GM12878 (cell line): ENCODE measurements at regions not wholly inside any gene's neighbourhood (a gene's known extent, or its start where the extent isn't known, plus 50 kb on each side); places are given as distances from the start of the nearest gene placed in this dataset.

ENCODE experiments used
- ATAC-seq: fragments of 200-7000 bp; cut with Tn5 transposase; 3 replicates; pipeline ENCODE4 v1.9.1; 2020; ENCODE audit warnings: mild to moderate bottlenecking, moderate library complexity
- BruUV-seq: library from RNA; stranded (reverse); fragments of 400-500 nt; replicated peaks from 2 replicates; lab custom pipeline; 2021; lab: Mats Ljungman, UMichigan
- CTCF ChIA-PET: fragments of 300-600 bp; sonication (Branson Sonifier 250); formaldehyde crosslinking; extraction: SDS; loops from one replicate; lab custom pipeline; 2021; ENCODE audit warnings: inconsistent platforms; lab: Yijun Ruan, JAX
- POLR2A ChIA-PET: fragments of 350-600 bp; formaldehyde crosslinking; extraction: SDS; loops from one replicate; lab custom pipeline; 2021; ENCODE audit warnings: inconsistent platforms; lab: Charles Lee
- RAD21 ChIA-PET: fragments of 300-600 bp; sonication (Branson Sonifier 250); formaldehyde crosslinking; loops from one replicate; lab custom pipeline; 2023; ENCODE audit warnings: antibody characterized with exemption; ENCODE audit not compliant: unreplicated experiment; lab: Charles Lee
- SMC1A ChIA-PET: fragments of 300-600 bp; sonication (Branson Sonifier 250); formaldehyde crosslinking; loops from one replicate; lab custom pipeline; 2023; ENCODE audit not compliant: unreplicated experiment, uncharacterized antibody; lab: Charles Lee
- DNase-seq: peaks from one replicate; pipeline ENCODE4 v3.0.0-alpha.2; 2011; ENCODE audit warnings: low read depth, low spot score
- FAIRE-seq: peaks from 3 replicates; lab custom pipeline; 2011; peaks lifted over from hg19 to GRCh38; lab: Jason Lieb, UNC
- H2AFZ ChIP-seq: 2 replicates; pipeline ENCODE4 v1.6.0; 2011; ENCODE audit warnings: low read depth, low read length, control low read depth; ENCODE audit not compliant: control insufficient read depth
- H3K27ac ChIP-seq: 2 replicates; pipeline ENCODE4 v1.5.1; 2011; ENCODE audit warnings: control low read depth; ENCODE audit not compliant: control insufficient read depth, insufficient read depth
- H3K27me3 ChIP-seq, 2 experiments: replicated peaks in 1 of 2; 2 replicates each; pipeline versions ENCODE4 v1.6.0 to v1.6.1; 2011; ENCODE audit warnings: low read length in 1 of 2; ENCODE audit not compliant: control insufficient read depth in 2 of 2, insufficient read depth in 2 of 2
- H3K36me3 ChIP-seq, 2 experiments: 2 replicates each; pipeline ENCODE4 v1.5.1; 2011; ENCODE audit warnings: low read length in 1 of 2; ENCODE audit not compliant: control insufficient read depth in 2 of 2, insufficient read depth in 2 of 2
- H3K4me1 ChIP-seq: 2 replicates; pipeline ENCODE4 v1.6.1; 2011; ENCODE audit warnings: mild to moderate bottlenecking, low read length, moderate library complexity, mixed read lengths; ENCODE audit not compliant: control insufficient read depth, insufficient read depth
- H3K4me2 ChIP-seq: 2 replicates; pipeline ENCODE4 v1.6.0; 2011; ENCODE audit warnings: control low read depth; ENCODE audit not compliant: control insufficient read depth, insufficient read depth
- H3K4me3 ChIP-seq: fragments of 200-600 bp; sonication (generic); 2 replicates; pipeline ENCODE4 v1.5.1; 2016
- H3K79me2 ChIP-seq: 2 replicates; pipeline ENCODE4 v1.6.0; 2011; ENCODE audit warnings: low read length; ENCODE audit not compliant: control insufficient read depth, insufficient read depth
- H3K9ac ChIP-seq: 2 replicates; pipeline ENCODE4 v1.8.0; 2011; ENCODE audit warnings: low read length, control low read depth, mixed read lengths; ENCODE audit not compliant: control insufficient read depth, insufficient read depth
- H3K9me3 ChIP-seq: replicated peaks from 3 replicates; pipeline ENCODE4 v1.5.1; 2011; ENCODE audit warnings: mild to moderate bottlenecking, low read length; ENCODE audit not compliant: control insufficient read depth, insufficient read depth
- H4K20me1 ChIP-seq: 2 replicates; pipeline ENCODE4 v1.6.0; 2011; ENCODE audit not compliant: control insufficient read depth, insufficient read depth
- CBX5 ChIP-seq: sonication (generic); IDR thresholded peaks from 2 replicates; pipeline ENCODE4 v1.6.1; 2016; ENCODE audit warnings: low read depth, moderate library complexity, mild to moderate bottlenecking, inconsistent platforms
- CHD2 ChIP-seq: IDR thresholded peaks from 2 replicates; pipeline ENCODE4 v1.6.1; 2011; ENCODE audit warnings: low read depth, low read length, improper control_type of control experiment, borderline replicate concordance
- CHD4 ChIP-seq: fragments of 200-600 bp; sonication (generic); IDR thresholded peaks from 2 replicates; pipeline ENCODE4 v1.6.1; 2016; ENCODE audit warnings: mild to moderate bottlenecking
- KDM1A ChIP-seq: fragments of 200-600 bp; sonication (generic); IDR thresholded peaks from 2 replicates; pipeline ENCODE4 v1.6.1; 2016; ENCODE audit warnings: borderline replicate concordance
- NFIC ChIP-seq: IDR thresholded peaks from 2 replicates; pipeline ENCODE4 v1.6.1; 2012; ENCODE audit warnings: low read depth, mild to moderate bottlenecking, inconsistent platforms, low read length, moderate library complexity
- POU2F2 ChIP-seq: IDR thresholded peaks from 3 replicates; pipeline ENCODE4 v1.6.1; 2011; ENCODE audit warnings: low read depth, mild to moderate bottlenecking, low read length, borderline replicate concordance
- RBBP5 ChIP-seq: fragments of 200-600 bp; sonication (generic); conservative IDR thresholded peaks from 2 replicates; pipeline ENCODE4 v1.6.1; 2016
- RUNX3 ChIP-seq: IDR thresholded peaks from 2 replicates; pipeline ENCODE4 v1.6.1; 2012; ENCODE audit warnings: low read length, inconsistent platforms
- TBL1XR1 ChIP-seq: IDR thresholded peaks from 2 replicates; pipeline ENCODE4 v1.6.1; 2012; ENCODE audit warnings: low read depth, low read length, improper control_type of control experiment
- TCF3 ChIP-seq: IDR thresholded peaks from 2 replicates; pipeline ENCODE4 v1.6.1; 2012; ENCODE audit warnings: low read depth, mild to moderate bottlenecking, low read length, borderline replicate concordance; ENCODE audit not compliant: insufficient read depth
- ZBED1 ChIP-seq: IDR thresholded peaks from 2 replicates; pipeline ENCODE4 v1.6.1; 2016; ENCODE audit warnings: borderline replicate concordance
- in situ Hi-C: fragments of 300-500 bp; cut with MboI; formaldehyde crosslinking; loops from 9 replicates; pipeline ENCODE4 v1.14.3; 2018; ENCODE audit warnings: mixed read lengths
- intact Hi-C: fragments of 100-400 bp; cut with micrococcal nuclease; formaldehyde crosslinking; loops from one replicate; pipeline ENCODE4 v1.14.2; 2022; ENCODE audit not compliant: unreplicated experiment
- TF ChIP-seq, protein P1 (sequence below): fragments of 450-650 bp; formaldehyde crosslinking; IDR thresholded peaks from 2 replicates; pipeline ENCODE4 v1.4.0; 2022; ENCODE audit warnings: mild to moderate bottlenecking, moderate library complexity
- TF ChIP-seq, protein P2 (sequence below): IDR thresholded peaks from 2 replicates; pipeline ENCODE4 v1.6.1; 2011; ENCODE audit warnings: borderline replicate concordance, low read depth, mild to moderate bottlenecking, moderate library complexity, low read length; ENCODE audit not compliant: insufficient read depth, poor library complexity, severe bottlenecking
- TF ChIP-seq, protein P3 (sequence below): fragments of 450-650 bp; IDR thresholded peaks from 2 replicates; pipeline ENCODE4 v1.6.1; 2017; ENCODE audit warnings: mild to moderate bottlenecking, moderate library complexity

GRCh38 chr14:82595466-82595865 is 1061.8 kb upstream of the SEL1L start:
- no peak for FAIRE-seq
- ChIA-PET SMC1A (no interaction called here), RAD21 (no interaction called here), CTCF (interaction anchor here (1.2 kb wide), 1 partner anchor 13 kb away, joined by 5 read pairs; no protein-coding TSS in a partner anchor), POLR2A (no interaction called here)
- TF ChIP-seq RUNX3 (no peak), CHD2 (no peak), CHD4 (no peak), TBL1XR1 (no peak), POU2F2 (no peak), RBBP5 (no peak), NFIC (no peak), KDM1A (no peak), ZBED1 (no peak), TCF3 (no peak), CBX5 (no peak)
- TF ChIP-seq, protein P1, sequence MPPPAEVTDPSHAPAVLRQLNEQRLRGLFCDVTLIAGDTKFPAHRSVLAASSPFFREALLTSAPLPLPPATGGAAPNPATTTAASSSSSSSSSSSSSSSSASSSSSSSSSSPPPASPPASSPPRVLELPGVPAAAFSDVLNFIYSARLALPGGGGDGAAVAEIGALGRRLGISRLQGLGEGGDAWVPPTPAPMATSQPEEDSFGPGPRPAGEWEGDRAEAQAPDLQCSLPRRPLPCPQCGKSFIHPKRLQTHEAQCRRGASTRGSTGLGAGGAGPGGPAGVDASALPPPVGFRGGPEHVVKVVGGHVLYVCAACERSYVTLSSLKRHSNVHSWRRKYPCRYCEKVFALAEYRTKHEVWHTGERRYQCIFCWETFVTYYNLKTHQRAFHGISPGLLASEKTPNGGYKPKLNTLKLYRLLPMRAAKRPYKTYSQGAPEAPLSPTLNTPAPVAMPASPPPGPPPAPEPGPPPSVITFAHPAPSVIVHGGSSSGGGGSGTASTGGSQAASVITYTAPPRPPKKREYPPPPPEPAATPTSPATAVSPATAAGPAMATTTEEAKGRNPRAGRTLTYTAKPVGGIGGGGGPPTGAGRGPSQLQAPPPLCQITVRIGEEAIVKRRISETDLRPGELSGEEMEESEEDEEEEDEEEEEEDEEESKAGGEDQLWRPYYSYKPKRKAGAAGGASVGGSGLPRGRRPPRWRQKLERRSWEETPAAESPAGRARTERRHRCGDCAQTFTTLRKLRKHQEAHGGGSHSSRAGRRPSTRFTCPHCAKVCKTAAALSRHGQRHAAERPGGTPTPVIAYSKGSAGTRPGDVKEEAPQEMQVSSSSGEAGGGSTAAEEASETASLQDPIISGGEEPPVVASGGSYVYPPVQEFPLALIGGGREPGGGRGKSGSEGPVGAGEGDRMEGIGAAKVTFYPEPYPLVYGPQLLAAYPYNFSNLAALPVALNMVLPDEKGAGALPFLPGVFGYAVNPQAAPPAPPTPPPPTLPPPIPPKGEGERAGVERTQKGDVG (CRISPR knock-in tag) = no peak
- TF ChIP-seq, protein P2, sequence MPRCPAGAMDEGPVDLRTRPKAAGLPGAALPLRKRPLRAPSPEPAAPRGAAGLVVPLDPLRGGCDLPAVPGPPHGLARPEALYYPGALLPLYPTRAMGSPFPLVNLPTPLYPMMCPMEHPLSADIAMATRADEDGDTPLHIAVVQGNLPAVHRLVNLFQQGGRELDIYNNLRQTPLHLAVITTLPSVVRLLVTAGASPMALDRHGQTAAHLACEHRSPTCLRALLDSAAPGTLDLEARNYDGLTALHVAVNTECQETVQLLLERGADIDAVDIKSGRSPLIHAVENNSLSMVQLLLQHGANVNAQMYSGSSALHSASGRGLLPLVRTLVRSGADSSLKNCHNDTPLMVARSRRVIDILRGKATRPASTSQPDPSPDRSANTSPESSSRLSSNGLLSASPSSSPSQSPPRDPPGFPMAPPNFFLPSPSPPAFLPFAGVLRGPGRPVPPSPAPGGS = no peak
- TF ChIP-seq, protein P3, sequence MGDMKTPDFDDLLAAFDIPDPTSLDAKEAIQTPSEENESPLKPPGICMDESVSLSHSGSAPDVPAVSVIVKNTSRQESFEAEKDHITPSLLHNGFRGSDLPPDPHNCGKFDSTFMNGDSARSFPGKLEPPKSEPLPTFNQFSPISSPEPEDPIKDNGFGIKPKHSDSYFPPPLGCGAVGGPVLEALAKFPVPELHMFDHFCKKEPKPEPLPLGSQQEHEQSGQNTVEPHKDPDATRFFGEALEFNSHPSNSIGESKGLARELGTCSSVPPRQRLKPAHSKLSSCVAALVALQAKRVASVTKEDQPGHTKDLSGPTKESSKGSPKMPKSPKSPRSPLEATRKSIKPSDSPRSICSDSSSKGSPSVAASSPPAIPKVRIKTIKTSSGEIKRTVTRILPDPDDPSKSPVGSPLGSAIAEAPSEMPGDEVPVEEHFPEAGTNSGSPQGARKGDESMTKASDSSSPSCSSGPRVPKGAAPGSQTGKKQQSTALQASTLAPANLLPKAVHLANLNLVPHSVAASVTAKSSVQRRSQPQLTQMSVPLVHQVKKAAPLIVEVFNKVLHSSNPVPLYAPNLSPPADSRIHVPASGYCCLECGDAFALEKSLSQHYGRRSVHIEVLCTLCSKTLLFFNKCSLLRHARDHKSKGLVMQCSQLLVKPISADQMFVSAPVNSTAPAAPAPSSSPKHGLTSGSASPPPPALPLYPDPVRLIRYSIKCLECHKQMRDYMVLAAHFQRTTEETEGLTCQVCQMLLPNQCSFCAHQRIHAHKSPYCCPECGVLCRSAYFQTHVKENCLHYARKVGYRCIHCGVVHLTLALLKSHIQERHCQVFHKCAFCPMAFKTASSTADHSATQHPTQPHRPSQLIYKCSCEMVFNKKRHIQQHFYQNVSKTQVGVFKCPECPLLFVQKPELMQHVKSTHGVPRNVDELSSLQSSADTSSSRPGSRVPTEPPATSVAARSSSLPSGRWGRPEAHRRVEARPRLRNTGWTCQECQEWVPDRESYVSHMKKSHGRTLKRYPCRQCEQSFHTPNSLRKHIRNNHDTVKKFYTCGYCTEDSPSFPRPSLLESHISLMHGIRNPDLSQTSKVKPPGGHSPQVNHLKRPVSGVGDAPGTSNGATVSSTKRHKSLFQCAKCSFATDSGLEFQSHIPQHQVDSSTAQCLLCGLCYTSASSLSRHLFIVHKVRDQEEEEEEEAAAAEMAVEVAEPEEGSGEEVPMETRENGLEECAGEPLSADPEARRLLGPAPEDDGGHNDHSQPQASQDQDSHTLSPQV = no peak
- no peaks in the 10 kb centered on the region for H4K20me1 ChIP-seq
- H3K9ac ChIP-seq = no peak overlapping the region
- intact Hi-C loops (no loop called here), in situ Hi-C loops (no loop called here)
- H3K79me2 ChIP-seq = no peaks in the 10 kb centered on the region
- no peak for ATAC-seq
- no peak overlapping the region for H3K4me3 ChIP-seq
- H3K9me3 ChIP-seq = no peaks in the 10 kb centered on the region
- no peak overlapping the region for H2AFZ ChIP-seq
- BruUV-seq = no TSS peak
- H3K27me3 ChIP-seq = no peaks in the 10 kb centered on the region
- no peak overlapping the region for H3K4me2 ChIP-seq
- H3K4me1 ChIP-seq = no peaks in the 10 kb centered on the region
- H3K27ac ChIP-seq = no peak overlapping the region
- no peak for DNase-seq
- H3K36me3 ChIP-seq = no peaks in the 10 kb centered on the region
